ENCODE measurements at regions not wholly inside any gene's neighbourhood (a gene's known extent, or its start where the extent isn't known, plus 50 kb on each side); places are given as distances from the start of the nearest gene placed in this dataset.

- TF ChIP-seq CTCF (conservative IDR thresholded peaks at IDR 0.05; ENCODE audit: low read depth, low read length) = no peak
- no peak for TF ChIP-seq SMC3 (IDR thresholded peaks at IDR 0.05; ENCODE audit: low read depth, low read length)
- no peak for TF ChIP-seq POLR2A (IDR thresholded peaks at IDR 0.05; ENCODE audit: low read depth, low read length)
These were observed 409.4 kb downstream of the IRS2 start for GRCh38 chr13:109376936-109377335.

Data from IMR-90 (cell line).